ENCODE measurements at regions not wholly inside any gene's neighbourhood (a gene's known extent, or its start where the extent isn't known, plus 50 kb on each side); places are given as distances from the start of the nearest gene placed in this dataset.
"Not testable (repeated sequence)": the region's sequence is repeated elsewhere in the genome, so short reads cannot be mapped to it uniquely, and the experiment has no call there.

- FAIRE-seq (no peak), DNase-seq (ENCODE audit: insufficient read length, low spot score) (no peak)
- no peak for TF ChIP-seq CTCF (IDR thresholded peaks at IDR 0.05; ENCODE audit: insufficient read depth, missing control alignments)
Observed at GRCh38 chr5:99019254-99019653, 90.4 kb upstream of the CHD1 start.

DNA sequence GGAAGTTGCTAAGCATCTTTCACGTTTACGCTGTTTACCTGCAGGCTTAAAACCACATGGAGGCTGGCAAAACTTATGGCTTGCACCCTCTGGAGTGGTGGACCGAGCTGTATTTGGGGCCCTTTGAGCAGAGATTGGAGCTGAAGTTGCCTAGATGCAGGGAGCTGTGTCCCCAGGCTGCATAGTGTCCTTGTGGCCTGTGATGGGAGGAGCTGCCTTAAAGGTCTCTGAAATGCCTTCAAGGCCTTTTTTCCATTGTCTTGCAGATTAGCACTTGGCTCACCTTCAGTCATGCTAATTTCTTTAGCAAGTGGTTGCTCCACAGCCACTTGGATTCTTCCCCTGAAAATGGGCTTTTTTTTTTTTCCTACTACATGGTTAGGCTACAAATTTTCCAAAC is 81.5 kb upstream of the CHD1 start:
- FAIRE-seq, result no peak
- DNase-seq (ENCODE audit: insufficient read length, low spot score), result no peak
- no peak for TF ChIP-seq CTCF (IDR thresholded peaks at IDR 0.05; ENCODE audit: insufficient read depth, missing control alignments)

DNA sequence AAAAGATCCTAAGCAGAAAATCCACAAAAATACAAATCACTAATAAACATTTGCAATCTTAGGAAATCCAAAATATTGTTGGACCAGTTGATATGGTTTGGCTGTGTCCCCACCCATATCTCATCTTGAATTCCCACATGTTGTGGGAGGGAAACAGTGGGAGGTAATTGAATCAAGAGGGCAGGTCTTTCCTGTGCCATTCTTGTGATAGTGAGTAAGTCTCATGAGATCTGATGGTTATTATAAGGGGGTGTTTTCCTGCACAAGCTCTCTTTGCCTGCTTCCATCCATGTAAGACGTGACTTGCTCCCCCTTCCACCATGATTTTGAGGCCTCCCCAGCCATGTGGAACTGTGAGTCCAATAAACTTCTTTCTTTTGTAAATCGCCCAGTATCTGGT is 79.2 kb upstream of the CHD1 start:
- not testable (repeated sequence) for FAIRE-seq; DNase-seq (ENCODE audit: insufficient read length, low spot score)

DNA sequence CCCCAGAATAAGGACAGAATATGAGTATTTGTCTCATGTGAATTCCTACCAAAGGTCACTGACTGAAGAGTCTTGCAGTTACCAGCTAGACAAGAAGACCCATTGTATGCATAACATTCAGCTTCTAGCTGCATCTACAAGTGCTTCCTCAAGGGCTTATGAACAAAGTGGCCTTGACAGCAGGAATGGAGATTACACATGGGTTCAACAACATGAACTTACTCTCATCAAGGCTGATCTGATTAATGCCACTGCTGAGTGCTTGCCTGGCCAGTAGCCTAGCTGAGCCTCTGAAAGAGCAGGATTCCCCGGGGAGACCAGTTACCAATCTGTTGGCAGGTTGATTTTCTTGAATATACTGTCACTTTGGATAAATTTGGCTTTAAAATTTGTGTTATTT is 76.7 kb upstream of the CHD1 start:
- peak; percentile 90 for FAIRE-seq
- no peak for TF ChIP-seq CTCF (IDR thresholded peaks at IDR 0.05; ENCODE audit: insufficient read depth, missing control alignments)
- DNase-seq (ENCODE audit: insufficient read length, low spot score), result no peak

DNA sequence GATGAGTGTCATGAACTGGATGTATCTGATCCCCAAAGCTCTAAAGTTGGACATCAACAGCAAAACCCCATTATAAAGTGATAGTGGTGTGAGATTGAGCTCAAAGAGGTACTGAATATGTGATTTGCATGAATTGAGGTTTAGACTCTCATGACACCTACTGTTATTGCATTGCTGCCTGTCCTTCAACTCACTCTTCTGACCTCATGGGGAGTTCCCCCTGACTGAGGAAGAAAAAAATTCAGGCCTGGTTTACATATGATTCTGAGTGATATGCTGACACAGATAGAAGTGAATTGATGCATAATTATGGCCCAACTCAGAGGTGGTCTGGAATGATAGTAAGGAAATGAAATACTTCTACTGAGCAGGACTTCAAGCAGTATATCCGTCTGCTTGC is 76.2 kb upstream of the CHD1 start:
- FAIRE-seq, result no peak
- TF ChIP-seq CTCF (IDR thresholded peaks at IDR 0.05; ENCODE audit: insufficient read depth, missing control alignments), result no peak
- DNase-seq (ENCODE audit: insufficient read length, low spot score), result no peak

DNA sequence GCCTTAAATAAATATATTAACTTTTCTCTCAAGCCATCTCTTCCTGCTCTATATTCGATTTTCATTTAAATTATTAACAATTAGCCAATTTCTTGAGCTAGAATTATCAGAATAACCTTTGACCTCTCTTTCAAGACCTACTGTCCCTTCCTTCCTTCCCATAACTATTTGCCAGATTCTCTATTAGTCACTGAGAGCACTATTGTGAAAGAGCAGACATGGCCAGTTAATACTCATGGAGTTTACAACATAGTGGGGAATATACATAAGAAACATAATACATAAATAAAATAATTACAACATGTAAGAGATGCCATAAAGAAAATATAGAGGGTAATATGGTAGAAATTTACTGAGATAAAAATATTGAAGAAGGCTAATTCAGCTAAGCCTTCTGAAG is 72.1 kb upstream of the CHD1 start:
- FAIRE-seq (no peak), DNase-seq (ENCODE audit: insufficient read length, low spot score) (no peak)
- TF ChIP-seq CTCF (IDR thresholded peaks at IDR 0.05; ENCODE audit: insufficient read depth, missing control alignments), result no peak

GRCh38 chr5:99000221-99000620 is 71.4 kb upstream of the CHD1 start:
- TF ChIP-seq CTCF (IDR thresholded peaks at IDR 0.05; ENCODE audit: insufficient read depth, missing control alignments), result no peak
- no peak for FAIRE-seq
- no peak for DNase-seq (ENCODE audit: insufficient read length, low spot score)

DNA sequence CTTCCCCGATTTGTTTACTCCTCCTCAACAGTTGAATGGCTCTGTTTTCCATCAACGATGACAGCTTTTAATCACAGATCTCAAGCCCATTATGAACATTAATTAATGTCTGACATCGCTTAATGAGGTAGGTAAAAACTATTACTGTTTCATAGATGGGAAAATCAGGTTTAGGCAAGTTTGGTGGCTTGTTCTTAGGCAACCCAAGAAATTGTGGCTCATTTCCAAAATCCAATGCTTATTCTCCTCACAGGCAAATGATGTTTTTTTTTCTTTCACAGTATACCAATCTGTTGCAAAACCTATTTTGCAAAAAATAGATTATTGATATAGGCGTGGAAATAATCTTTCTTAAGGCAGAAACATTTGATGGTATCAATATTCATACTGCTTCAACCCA is 70.8 kb upstream of the CHD1 start:
- no peak for DNase-seq (ENCODE audit: insufficient read length, low spot score)
- no peak for TF ChIP-seq CTCF (IDR thresholded peaks at IDR 0.05; ENCODE audit: insufficient read depth, missing control alignments)
- FAIRE-seq, result no peak
